ENCODE measurements at regions not wholly inside any gene's neighbourhood (a gene's known extent, or its start where the extent isn't known, plus 50 kb on each side); places are given as distances from the start of the nearest gene placed in this dataset.

GRCh38 chr9:118215549-118215948 lies 511.3 kb downstream of the TLR4 start:
- no peak for DNase-seq

DNA sequence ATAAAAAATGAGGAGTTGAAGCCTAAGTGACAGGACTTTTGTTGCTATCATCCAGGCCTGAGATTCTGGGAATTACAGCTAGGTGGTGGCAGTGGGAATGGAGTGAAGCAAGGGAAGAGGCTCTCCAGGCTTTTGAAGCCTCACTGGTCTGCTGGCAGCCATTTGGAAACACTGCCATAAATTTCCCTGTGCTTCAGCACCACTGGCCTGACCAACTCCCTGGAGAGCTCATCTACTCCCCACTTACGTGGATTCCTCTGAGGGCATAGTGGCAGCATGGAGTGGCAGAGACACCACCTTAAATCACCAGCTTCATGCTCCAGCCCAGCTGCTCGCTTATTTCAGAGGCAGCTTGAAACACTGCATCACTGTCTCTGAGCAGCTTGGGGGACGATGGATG lies 518.2 kb downstream of the TLR4 start:
- no peak for DNase-seq

DNA sequence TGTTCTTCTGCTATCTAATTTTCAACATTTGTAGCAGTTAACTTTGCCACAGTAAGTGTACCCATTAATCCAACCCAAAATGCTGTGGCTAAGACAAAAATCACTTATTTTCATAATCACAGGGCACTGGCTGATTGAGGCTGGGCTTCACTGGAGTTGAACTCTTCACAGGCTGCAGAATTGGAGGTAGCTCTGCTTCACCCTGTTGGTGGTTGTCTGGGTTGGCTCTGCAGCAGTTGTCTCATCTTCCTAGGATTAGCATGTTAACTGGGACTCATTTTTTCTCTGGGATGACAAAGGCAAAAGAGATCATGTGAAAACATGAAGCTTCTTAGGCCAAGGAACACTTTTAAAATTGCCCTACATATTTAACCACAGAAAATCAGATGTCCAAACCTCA lies 518.9 kb downstream of the TLR4 start:
- DNase-seq = no peak

- DNase-seq = no peak
Observed at GRCh38 chr9:118230329-118230728, 526.1 kb downstream of the TLR4 start.

- no peak for DNase-seq
Observed at GRCh38 chr9:118236625-118237024, 532.4 kb downstream of the TLR4 start.

DNA sequence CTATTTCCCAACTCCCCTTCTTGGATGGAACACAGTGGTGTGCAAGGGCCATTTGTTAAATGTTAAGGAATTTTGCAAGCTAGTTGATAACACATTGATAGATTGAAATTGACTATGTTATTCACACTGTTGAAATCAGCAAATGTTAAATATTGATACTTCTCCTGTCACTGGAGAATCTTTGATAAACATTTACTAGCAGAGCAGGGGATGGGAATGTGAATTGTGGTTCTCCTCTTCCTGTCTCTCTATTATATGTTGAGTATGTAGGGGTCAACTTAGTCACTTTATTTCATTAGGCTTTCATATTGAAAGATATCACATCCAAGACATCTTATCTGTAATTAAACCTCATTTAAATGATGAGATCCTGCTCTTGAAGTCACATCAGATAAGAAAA lies 533.9 kb downstream of the TLR4 start:
- no peak for DNase-seq

- no peak for DNase-seq
Observed at GRCh38 chr9:118252027-118252426, 547.8 kb downstream of the TLR4 start.

DNA sequence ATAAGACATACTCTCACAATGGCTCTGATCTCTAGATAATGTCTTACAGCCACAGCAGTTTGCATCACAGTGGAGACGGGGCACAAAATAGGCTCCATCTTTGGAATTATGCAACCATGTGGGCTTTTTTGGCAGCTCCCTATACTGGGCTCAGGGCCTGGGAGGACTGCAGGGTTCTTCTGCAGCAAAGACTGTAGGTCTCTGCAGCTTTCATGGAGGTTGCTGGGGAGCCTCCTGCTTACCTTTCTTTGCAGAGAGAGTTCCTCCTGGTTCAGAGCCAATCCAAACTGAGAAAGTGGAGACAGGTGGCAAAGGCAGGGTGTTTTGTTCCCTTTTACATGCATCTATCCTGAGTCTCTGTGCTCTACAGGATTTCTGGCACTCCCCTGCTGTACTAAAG lies 558.0 kb downstream of the TLR4 start:
- DNase-seq = no peak

- no peak for DNase-seq
Observed at GRCh38 chr9:118263949-118264348, 559.7 kb downstream of the TLR4 start.

DNA sequence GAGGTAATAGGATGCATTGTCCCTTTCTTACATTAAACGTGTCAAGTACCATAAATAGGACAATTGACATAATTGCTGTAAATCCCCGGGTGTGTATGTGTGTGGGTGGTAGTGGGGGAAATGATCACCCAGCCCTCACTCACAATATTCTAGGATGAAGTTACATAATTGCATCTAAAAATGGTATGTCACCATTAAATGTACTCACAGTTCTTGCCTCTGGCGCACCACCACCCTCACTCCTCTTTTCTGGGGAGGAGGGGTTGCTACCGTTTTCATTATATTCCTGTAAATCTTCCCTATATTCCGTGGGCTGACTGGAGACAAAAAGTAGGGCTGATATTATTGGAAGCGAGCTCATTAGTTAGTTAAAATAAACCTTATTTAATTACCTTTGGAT lies 563.8 kb downstream of the TLR4 start:
- DNase-seq = no peak

DNA sequence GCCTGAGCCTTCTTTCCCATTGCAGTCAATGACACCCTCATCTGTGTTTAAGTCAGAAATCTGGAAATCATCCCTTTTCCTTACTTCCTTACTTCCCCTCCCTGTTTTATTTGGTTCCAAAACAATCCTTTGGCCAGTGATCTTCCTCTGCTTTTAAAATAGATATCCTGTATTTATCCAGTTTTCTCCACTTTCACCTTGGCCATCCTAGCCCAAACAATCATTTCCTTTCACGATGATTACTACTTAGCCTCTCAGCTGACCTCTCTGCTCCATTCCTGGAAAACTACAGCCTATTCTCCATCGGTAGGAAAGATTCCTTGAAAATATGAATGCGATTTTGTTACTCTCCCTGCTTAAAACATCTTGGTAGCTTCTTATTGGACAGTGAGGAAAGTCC lies 565.4 kb downstream of the TLR4 start:
- DNase-seq = no peak

GRCh38 chr9:118271331-118271730 lies 567.1 kb downstream of the TLR4 start:
- no peak for DNase-seq

- DNase-seq = no peak
Observed at GRCh38 chr9:118271936-118272335, 567.7 kb downstream of the TLR4 start.

- DNase-seq = no peak
Observed at GRCh38 chr9:118273048-118273447, 568.8 kb downstream of the TLR4 start.

GRCh38 chr9:118276784-118277183 lies 572.6 kb downstream of the TLR4 start:
- DNase-seq = no peak

GRCh38 chr9:118281772-118282171 lies 577.6 kb downstream of the TLR4 start:
- DNase-seq = no peak

GRCh38 chr9:118283488-118283887 lies 579.3 kb downstream of the TLR4 start:
- no peak for DNase-seq

GRCh38 chr9:118290116-118290515 lies 585.9 kb downstream of the TLR4 start:
- no peak for DNase-seq

DNA sequence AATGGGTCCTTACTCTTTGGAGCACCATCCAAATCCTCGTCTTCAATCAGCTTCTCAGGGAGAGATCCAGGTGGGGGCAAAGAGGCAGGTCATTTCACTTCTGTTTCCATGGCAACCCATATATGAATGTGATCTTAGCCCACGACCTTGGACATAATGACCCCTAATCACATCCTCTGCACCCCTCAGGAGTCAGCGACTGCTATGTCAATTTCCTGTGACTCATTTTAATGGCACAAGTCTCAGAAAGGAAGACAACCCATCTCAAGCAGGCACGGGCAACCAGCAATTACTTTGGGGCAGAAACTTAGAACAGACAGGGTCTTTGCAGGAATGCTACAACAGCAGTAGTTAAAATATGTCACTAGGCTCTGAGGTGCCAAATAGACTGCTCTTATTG lies 591.2 kb downstream of the TLR4 start:
- no peak for DNase-seq

DNA sequence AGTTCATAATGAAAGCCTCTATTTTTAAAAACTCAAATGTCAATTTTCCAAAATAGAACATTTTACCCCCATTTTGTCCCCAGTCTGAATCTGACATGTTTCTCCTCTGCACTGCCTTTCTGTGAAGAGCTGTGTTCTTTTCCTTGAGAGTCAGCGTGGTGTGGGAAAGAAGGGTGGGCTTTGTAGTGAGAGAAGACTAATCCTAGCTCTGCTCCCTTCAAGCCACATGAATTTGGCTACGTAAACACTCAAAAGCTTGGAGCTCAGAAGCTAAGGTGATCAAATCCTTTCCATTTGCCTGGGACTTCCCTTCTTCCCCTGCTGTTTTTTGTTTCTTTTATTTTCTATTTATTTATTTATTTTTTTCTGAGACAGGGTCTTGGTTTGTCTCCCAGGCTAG lies 598.5 kb downstream of the TLR4 start:
- DNase-seq = no peak

DNA sequence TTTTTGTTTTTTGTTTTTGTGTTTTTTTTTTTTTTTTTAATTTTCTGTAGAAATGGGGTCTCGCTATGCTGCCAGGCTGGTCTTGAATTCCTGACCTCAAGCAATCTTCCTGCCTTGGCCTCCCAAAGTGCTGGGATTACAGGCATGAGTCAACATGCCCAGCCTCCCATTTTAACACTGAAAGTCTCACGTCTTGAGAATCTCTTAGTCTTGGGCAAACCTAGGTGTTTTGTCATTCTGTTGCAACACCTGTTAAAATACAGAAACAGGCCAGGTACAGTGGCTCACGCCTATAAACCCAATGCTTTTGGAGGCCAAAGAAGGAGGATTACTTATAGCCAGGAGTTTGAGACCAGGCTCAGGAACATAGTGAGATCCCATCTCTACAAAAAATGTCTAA lies 599.0 kb downstream of the TLR4 start:
- no peak for DNase-seq

- DNase-seq = no peak
Observed at GRCh38 chr9:118305331-118305730, 601.1 kb downstream of the TLR4 start.

DNA sequence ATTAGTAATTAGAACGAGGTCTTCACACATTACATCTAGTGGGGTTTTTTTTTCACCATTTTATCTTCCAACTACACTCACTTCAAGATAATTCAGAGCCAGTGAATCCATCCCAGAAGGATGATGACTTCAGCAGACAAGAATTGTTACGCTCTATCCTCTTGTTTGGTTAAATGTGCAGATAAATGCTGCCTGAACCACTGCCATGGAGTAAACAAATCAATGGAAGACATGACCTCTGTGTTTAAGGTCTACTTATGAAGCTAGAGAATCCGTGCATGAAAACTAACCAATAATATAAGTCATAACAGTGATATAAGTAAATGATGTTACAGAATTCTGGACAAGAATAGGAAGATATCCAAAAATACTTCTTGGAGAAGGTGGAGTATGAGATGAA lies 602.6 kb downstream of the TLR4 start:
- DNase-seq = no peak

DNA sequence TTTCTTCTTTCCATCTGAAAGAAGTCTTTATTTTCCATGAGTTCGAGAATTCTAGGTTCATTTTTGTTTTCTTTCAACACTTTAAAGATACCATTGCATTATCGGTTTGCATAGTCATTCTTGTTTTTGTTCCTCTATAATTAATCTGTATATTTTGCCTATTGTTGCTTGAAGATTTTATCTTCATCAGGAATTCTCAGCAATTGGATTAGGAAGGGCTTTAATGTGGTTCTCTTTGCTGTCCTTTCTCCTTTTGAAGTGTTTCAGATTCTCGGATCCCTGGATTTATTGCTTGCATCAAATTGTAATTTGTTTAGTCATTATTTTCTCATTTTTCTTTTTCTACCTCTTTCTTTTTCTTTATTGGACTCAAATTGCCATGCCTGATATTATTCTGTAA lies 609.8 kb downstream of the TLR4 start:
- no peak for DNase-seq

GRCh38 chr9:118316831-118317343 lies 612.7 kb downstream of the TLR4 start:
- DNase-seq = no peak
